ENCODE measurements at regions not wholly inside any gene's neighbourhood (a gene's known extent, or its start where the extent isn't known, plus 50 kb on each side); places are given as distances from the start of the nearest gene placed in this dataset.
A peak's percentile ranks its signal among the peaks of the same experiment; 100 is the strongest.

- no peaks in the 10 kb centered on the region for H3K27me3 ChIP-seq
- peaks cover 0 to 5% (median 0%) of the 10 kb centered on the region in 4 donors for H3K9me3 ChIP-seq
- 90 to 100% (median 96%) methylated on average over 1 of the region's 1 CpG for WGBS, 5 donors
- H3K36me3 ChIP-seq, result no peaks in the 10 kb centered on the region
- H3K27ac ChIP-seq, result no peak overlapping the region
- intact Hi-C loops (cut with DNase I; ENCODE audit: low total_unique reads), result no loop called here
- H3K4me1 ChIP-seq, result peaks cover 0 to 9% (median 4%) of the 10 kb centered on the region in 4 donors
- no peak overlapping the region for H3K4me3 ChIP-seq
- TF ChIP-seq POLR2AphosphoS5 (IDR thresholded peaks at IDR 0.05) (no peak), EP300 (IDR thresholded peaks at IDR 0.05) (no peak), CTCF (IDR thresholded peaks at IDR 0.05) (no peak), POLR2A (IDR thresholded peaks at IDR 0.05) (no peak)
- DNase-seq, result no peak
Observed at GRCh38 chr14:71642715-71643114, 289.5 kb upstream of the RGS6 start.

- Histone ChIP-seq H3K4me3 (no peak overlapping the region), H3K27ac (no peak overlapping the region), H3K9me3 (peaks cover 0 to 5% (median 0%) of the 10 kb centered on the region in 4 donors), H3K27me3 (no peaks in the 10 kb centered on the region), H3K4me1 (peaks cover 0 to 9% (median 4%) of the 10 kb centered on the region in 4 donors), H3K36me3 (peaks cover 0 to 8% (median 7%) of the 10 kb centered on the region in 4 donors)
- TF ChIP-seq POLR2AphosphoS5 (IDR thresholded peaks at IDR 0.05), result no peak
- no peak for TF ChIP-seq CTCF (IDR thresholded peaks at IDR 0.05)
- TF ChIP-seq EP300 (IDR thresholded peaks at IDR 0.05), result no peak
- no peak for TF ChIP-seq POLR2A (IDR thresholded peaks at IDR 0.05)
- intact Hi-C loops (cut with DNase I; ENCODE audit: low total_unique reads), result no loop called here
- 91 to 98% (median 95%) methylated on average over 4 of the region's 4 CpGs for WGBS, 5 donors
- DNase-seq, result no peak
Observed at GRCh38 chr14:71645656-71646055, 286.6 kb upstream of the RGS6 start.

GRCh38 chr14:71646518-71646917, 285.7 kb upstream of the RGS6 start:
- TF ChIP-seq EP300 (IDR thresholded peaks at IDR 0.05), result no peak
- TF ChIP-seq POLR2AphosphoS5 (IDR thresholded peaks at IDR 0.05), result no peak

GRCh38 chr14:71647086-71647784, 285.0 kb upstream of the RGS6 start:
- intact Hi-C loops (cut with DNase I; ENCODE audit: low total_unique reads), result no loop called here
- DNase-seq, result peak; percentile 34 to 83
- WGBS, 5 donors, result 46 to 63% (median 57%) methylated on average over 4 of the region's 4 CpGs
- no peak overlapping the region for H3K27ac ChIP-seq
- peaks cover 0 to 23% (median 18%) of the 10 kb centered on the region in 4 donors for H3K36me3 ChIP-seq
- peaks cover 0 to 9% (median 7%) of the 10 kb centered on the region in 4 donors for H3K9me3 ChIP-seq
- no peaks in the 10 kb centered on the region for H3K27me3 ChIP-seq
- TF ChIP-seq POLR2A (IDR thresholded peaks at IDR 0.05) (no peak), EP300 (IDR thresholded peaks at IDR 0.05) (no peak), POLR2AphosphoS5 (IDR thresholded peaks at IDR 0.05) (no peak), CTCF (IDR thresholded peaks at IDR 0.05) (no peak)
- no peak overlapping the region for H3K4me3 ChIP-seq
- H3K4me1 ChIP-seq, result peaks cover 0 to 18% (median 4%) of the 10 kb centered on the region in 4 donors

More at GRCh38 chr14:71646518-71646917, 285.7 kb upstream of the RGS6 start:
- H3K4me3 ChIP-seq, result no peak overlapping the region
- 63 to 90% (median 69%) methylated on average over 1 of the region's 1 CpG for WGBS, 5 donors
- H3K27me3 ChIP-seq, result no peaks in the 10 kb centered on the region
- intact Hi-C loops (cut with DNase I; ENCODE audit: low total_unique reads), result no loop called here
- H3K4me1 ChIP-seq, result peaks cover 0 to 15% (median 4%) of the 10 kb centered on the region in 4 donors
- DNase-seq, result no peak
- H3K9me3 ChIP-seq, result peaks cover 0 to 5% (median under 1%) of the 10 kb centered on the region in 4 donors
- peaks cover 0 to 15% (median 13%) of the 10 kb centered on the region in 4 donors for H3K36me3 ChIP-seq
- H3K27ac ChIP-seq, result no peak overlapping the region

GRCh38 chr14:71648725-71649124, 283.5 kb upstream of the RGS6 start:
- TF ChIP-seq EP300 (IDR thresholded peaks at IDR 0.05) (no peak), POLR2A (IDR thresholded peaks at IDR 0.05) (no peak), CTCF (IDR thresholded peaks at IDR 0.05) (no peak), POLR2AphosphoS5 (IDR thresholded peaks at IDR 0.05) (no peak)
- Histone ChIP-seq H3K36me3 (peaks cover 0 to 38% (median 25%) of the 10 kb centered on the region in 4 donors), H3K27ac (no peak overlapping the region), H3K4me1 (peaks cover 0 to 18% (median 4%) of the 10 kb centered on the region in 4 donors), H3K9me3 (peaks cover 0 to 17% (median 14%) of the 10 kb centered on the region in 4 donors), H3K27me3 (no peaks in the 10 kb centered on the region), H3K4me3 (no peak overlapping the region)
- WGBS, 5 donors, result 92 to 94% (median 93%) methylated on average over 2 of the region's 2 CpGs
- DNase-seq, result no peak
- intact Hi-C loops (cut with DNase I; ENCODE audit: low total_unique reads), result no loop called here

Measured in stomach (tissue), 8 donors.